ENCODE measurements at regions not wholly inside any gene's neighbourhood (a gene's known extent, or its start where the extent isn't known, plus 50 kb on each side); places are given as distances from the start of the nearest gene placed in this dataset.

- no peaks in the 10 kb centered on the region for H3K27me3 ChIP-seq (replicated peaks in 2 of 5; ENCODE audit: control insufficient read depth in 4 of 5, insufficient read depth in 5 of 5, low read length in 4 of 5)
- 65% methylated on average over 3 of the region's 3 CpGs for WGBS (ENCODE audit: insufficient coverage)
- POLR2A ChIA-PET = no interaction called here
- no peak overlapping the region for H3K27ac ChIP-seq (ENCODE audit: insufficient read depth in 1 of 2, low read depth in 1 of 2, low read length in 2 of 2, poor library complexity in 1 of 2, severe bottlenecking in 2 of 2)
- H3K4me1 ChIP-seq (ENCODE audit: control extremely low read depth in 1 of 4, control insufficient read depth in 4 of 4, insufficient read depth in 4 of 4, low read length in 3 of 4) = peaks cover 0 to 17% (median 3%) of the 10 kb centered on the region in 4 experiments
- peak in 2 of 3 donors; percentile 4 to 13 for DNase-seq
- no peaks in the 10 kb centered on the region for H3K9me3 ChIP-seq (ENCODE audit: control extremely low read depth in 1 of 5, control insufficient read depth in 4 of 5, insufficient read depth in 2 of 5, low read depth in 1 of 5, low read length in 4 of 5)
- H3K36me3 ChIP-seq (ENCODE audit: control insufficient read depth in 4 of 4, insufficient read depth in 4 of 4, low read length in 3 of 4) = no peaks in the 10 kb centered on the region
- H3K4me3 ChIP-seq (ENCODE audit: control insufficient read depth in 1 of 7, extremely low read depth in 1 of 7, insufficient read depth in 4 of 7, low read depth in 2 of 7, low read length in 6 of 7) = no peak overlapping the region
- CTCF ChIA-PET = no interaction called here
Observed at GRCh38 chr15:35630532-35630931, 84.6 kb upstream of the DPH6 start.

- no peak for DNase-seq
- no CpG with 5 or more reads among the region's 3 CpGs for WGBS (ENCODE audit: insufficient coverage)
- ChIA-PET CTCF (no interaction called here), POLR2A (no interaction called here)
- H3K36me3 ChIP-seq (ENCODE audit: control insufficient read depth in 4 of 4, insufficient read depth in 4 of 4, low read length in 3 of 4) = no peaks in the 10 kb centered on the region
- H3K27ac ChIP-seq (ENCODE audit: insufficient read depth in 1 of 2, low read depth in 1 of 2, low read length in 2 of 2, poor library complexity in 1 of 2, severe bottlenecking in 2 of 2) = no peak overlapping the region
- H3K4me1 ChIP-seq (ENCODE audit: control extremely low read depth in 1 of 4, control insufficient read depth in 4 of 4, insufficient read depth in 4 of 4, low read length in 3 of 4) = peaks cover 0 to 17% (median 3%) of the 10 kb centered on the region in 4 experiments
- no peaks in the 10 kb centered on the region for H3K9me3 ChIP-seq (ENCODE audit: control extremely low read depth in 1 of 5, control insufficient read depth in 4 of 5, insufficient read depth in 2 of 5, low read depth in 1 of 5, low read length in 4 of 5)
- no peaks in the 10 kb centered on the region for H3K27me3 ChIP-seq (replicated peaks in 2 of 5; ENCODE audit: control insufficient read depth in 4 of 5, insufficient read depth in 5 of 5, low read length in 4 of 5)
- no peak overlapping the region for H3K4me3 ChIP-seq (ENCODE audit: control insufficient read depth in 1 of 7, extremely low read depth in 1 of 7, insufficient read depth in 4 of 7, low read depth in 2 of 7, low read length in 6 of 7)
Observed at GRCh38 chr15:35630985-35631384, 85.0 kb upstream of the DPH6 start.

GRCh38 chr15:35633677-35634076 lies 87.7 kb upstream of the DPH6 start:
- POLR2A ChIA-PET = no interaction called here
- no peak overlapping the region for H3K4me3 ChIP-seq (ENCODE audit: control insufficient read depth in 1 of 7, extremely low read depth in 1 of 7, insufficient read depth in 4 of 7, low read depth in 2 of 7, low read length in 6 of 7)

GRCh38 chr15:35646790-35647189 lies 100.8 kb upstream of the DPH6 start:
- CTCF ChIA-PET = no interaction called here
- H3K9me3 ChIP-seq (ENCODE audit: control extremely low read depth in 1 of 5, control insufficient read depth in 4 of 5, insufficient read depth in 2 of 5, low read depth in 1 of 5, low read length in 4 of 5) = peaks cover 0 to 7% (median 0%) of the 10 kb centered on the region in 5 experiments
- 75% methylated on average over 1 of the region's 1 CpG for WGBS (ENCODE audit: insufficient coverage)
- no peak for DNase-seq
- POLR2A ChIA-PET = no interaction called here
- no peaks in the 10 kb centered on the region for H3K36me3 ChIP-seq (ENCODE audit: control insufficient read depth in 4 of 4, insufficient read depth in 4 of 4, low read length in 3 of 4)
- no peak overlapping the region for H3K27ac ChIP-seq (ENCODE audit: insufficient read depth in 1 of 2, low read depth in 1 of 2, low read length in 2 of 2, poor library complexity in 1 of 2, severe bottlenecking in 2 of 2)
- H3K4me3 ChIP-seq (ENCODE audit: control insufficient read depth in 1 of 7, extremely low read depth in 1 of 7, insufficient read depth in 4 of 7, low read depth in 2 of 7, low read length in 6 of 7) = no peak overlapping the region
- no peaks in the 10 kb centered on the region for H3K4me1 ChIP-seq (ENCODE audit: control extremely low read depth in 1 of 4, control insufficient read depth in 4 of 4, insufficient read depth in 4 of 4, low read length in 3 of 4)
- H3K27me3 ChIP-seq (replicated peaks in 2 of 5; ENCODE audit: control insufficient read depth in 4 of 5, insufficient read depth in 5 of 5, low read length in 4 of 5) = no peaks in the 10 kb centered on the region

More at GRCh38 chr15:35633677-35634076, 87.7 kb upstream of the DPH6 start:
- H3K4me1 ChIP-seq (ENCODE audit: control extremely low read depth in 1 of 4, control insufficient read depth in 4 of 4, insufficient read depth in 4 of 4, low read length in 3 of 4) = peaks cover 0 to 5% (median 0%) of the 10 kb centered on the region in 4 experiments
- 96% methylated on average over 3 of the region's 3 CpGs for WGBS (ENCODE audit: insufficient coverage)
- CTCF ChIA-PET = no interaction called here
- no peak overlapping the region for H3K27ac ChIP-seq (ENCODE audit: insufficient read depth in 1 of 2, low read depth in 1 of 2, low read length in 2 of 2, poor library complexity in 1 of 2, severe bottlenecking in 2 of 2)
- no peaks in the 10 kb centered on the region for H3K27me3 ChIP-seq (replicated peaks in 2 of 5; ENCODE audit: control insufficient read depth in 4 of 5, insufficient read depth in 5 of 5, low read length in 4 of 5)
- no peaks in the 10 kb centered on the region for H3K9me3 ChIP-seq (ENCODE audit: control extremely low read depth in 1 of 5, control insufficient read depth in 4 of 5, insufficient read depth in 2 of 5, low read depth in 1 of 5, low read length in 4 of 5)
- DNase-seq = no peak
- H3K36me3 ChIP-seq (ENCODE audit: control insufficient read depth in 4 of 4, insufficient read depth in 4 of 4, low read length in 3 of 4) = no peaks in the 10 kb centered on the region

DNA sequence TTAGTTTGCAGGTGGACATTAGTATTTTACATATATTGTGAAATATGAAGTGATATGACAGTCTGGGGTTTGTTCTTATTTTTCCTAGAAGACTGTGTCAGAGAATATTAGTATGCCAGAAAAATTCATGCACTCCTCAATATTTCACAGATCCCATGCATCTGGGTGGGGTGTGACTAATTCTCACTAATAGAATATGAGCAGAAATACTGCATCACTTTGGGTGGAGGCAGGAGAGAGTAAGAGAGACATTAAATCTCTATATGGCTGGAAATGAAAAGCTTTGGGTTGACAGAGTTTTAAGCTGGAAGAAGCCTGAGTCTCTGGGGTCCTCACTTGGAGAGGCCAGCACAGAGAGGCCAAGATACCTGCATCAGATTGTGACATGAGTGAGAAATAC lies 101.3 kb upstream of the DPH6 start:
- Histone ChIP-seq H3K4me1 (ENCODE audit: control extremely low read depth in 1 of 4, control insufficient read depth in 4 of 4, insufficient read depth in 4 of 4, low read length in 3 of 4) (no peaks in the 10 kb centered on the region), H3K4me3 (ENCODE audit: control insufficient read depth in 1 of 7, extremely low read depth in 1 of 7, insufficient read depth in 4 of 7, low read depth in 2 of 7, low read length in 6 of 7) (no peak overlapping the region), H3K27me3 (replicated peaks in 2 of 5; ENCODE audit: control insufficient read depth in 4 of 5, insufficient read depth in 5 of 5, low read length in 4 of 5) (no peaks in the 10 kb centered on the region), H3K9me3 (ENCODE audit: control extremely low read depth in 1 of 5, control insufficient read depth in 4 of 5, insufficient read depth in 2 of 5, low read depth in 1 of 5, low read length in 4 of 5) (peaks cover 0 to 7% (median 0%) of the 10 kb centered on the region in 5 experiments), H3K27ac (ENCODE audit: insufficient read depth in 1 of 2, low read depth in 1 of 2, low read length in 2 of 2, poor library complexity in 1 of 2, severe bottlenecking in 2 of 2) (no peak overlapping the region), H3K36me3 (ENCODE audit: control insufficient read depth in 4 of 4, insufficient read depth in 4 of 4, low read length in 3 of 4) (no peaks in the 10 kb centered on the region)
- no peak for DNase-seq
- CTCF ChIA-PET = interaction anchor here (1.0 kb wide), 1 partner anchor 10 kb away, joined by 3 read pairs; no protein-coding TSS in a partner anchor
- POLR2A ChIA-PET = no interaction called here

GRCh38 chr15:35648941-35649340 lies 103.0 kb upstream of the DPH6 start:
- H3K27me3 ChIP-seq (replicated peaks in 2 of 5; ENCODE audit: control insufficient read depth in 4 of 5, insufficient read depth in 5 of 5, low read length in 4 of 5) = no peaks in the 10 kb centered on the region
- no peaks in the 10 kb centered on the region for H3K9me3 ChIP-seq (ENCODE audit: control extremely low read depth in 1 of 5, control insufficient read depth in 4 of 5, insufficient read depth in 2 of 5, low read depth in 1 of 5, low read length in 4 of 5)
- DNase-seq = no peak
- H3K36me3 ChIP-seq (ENCODE audit: control insufficient read depth in 4 of 4, insufficient read depth in 4 of 4, low read length in 3 of 4) = no peaks in the 10 kb centered on the region
- ChIA-PET CTCF (no interaction called here), POLR2A (no interaction called here)
- H3K4me1 ChIP-seq (ENCODE audit: control extremely low read depth in 1 of 4, control insufficient read depth in 4 of 4, insufficient read depth in 4 of 4, low read length in 3 of 4) = no peaks in the 10 kb centered on the region
- H3K4me3 ChIP-seq (ENCODE audit: control insufficient read depth in 1 of 7, extremely low read depth in 1 of 7, insufficient read depth in 4 of 7, low read depth in 2 of 7, low read length in 6 of 7) = no peak overlapping the region
- H3K27ac ChIP-seq (ENCODE audit: insufficient read depth in 1 of 2, low read depth in 1 of 2, low read length in 2 of 2, poor library complexity in 1 of 2, severe bottlenecking in 2 of 2) = no peak overlapping the region
- WGBS (ENCODE audit: insufficient coverage) = 100% methylated on average over 3 of the region's 5 CpGs

GRCh38 chr15:35649575-35649974 lies 103.6 kb upstream of the DPH6 start:
- no peaks in the 10 kb centered on the region for H3K4me1 ChIP-seq (ENCODE audit: control extremely low read depth in 1 of 4, control insufficient read depth in 4 of 4, insufficient read depth in 4 of 4, low read length in 3 of 4)
- H3K4me3 ChIP-seq (ENCODE audit: control insufficient read depth in 1 of 7, extremely low read depth in 1 of 7, insufficient read depth in 4 of 7, low read depth in 2 of 7, low read length in 6 of 7) = no peak overlapping the region
- no peaks in the 10 kb centered on the region for H3K36me3 ChIP-seq (ENCODE audit: control insufficient read depth in 4 of 4, insufficient read depth in 4 of 4, low read length in 3 of 4)
- POLR2A ChIA-PET = no interaction called here
- no peaks in the 10 kb centered on the region for H3K9me3 ChIP-seq (ENCODE audit: control extremely low read depth in 1 of 5, control insufficient read depth in 4 of 5, insufficient read depth in 2 of 5, low read depth in 1 of 5, low read length in 4 of 5)
- whole genome bisulfite sequencing (ENCODE audit: insufficient coverage) = 100% methylated on average over 4 of the region's 4 CpGs
- H3K27me3 ChIP-seq (replicated peaks in 2 of 5; ENCODE audit: control insufficient read depth in 4 of 5, insufficient read depth in 5 of 5, low read length in 4 of 5) = no peaks in the 10 kb centered on the region
- CTCF ChIA-PET = no interaction called here
- DNase-seq = no peak
- no peak overlapping the region for H3K27ac ChIP-seq (ENCODE audit: insufficient read depth in 1 of 2, low read depth in 1 of 2, low read length in 2 of 2, poor library complexity in 1 of 2, severe bottlenecking in 2 of 2)

Measured in common myeloid progenitor, CD34-positive (primary cell).